ENCODE measurements at regions not wholly inside any gene's neighbourhood (a gene's known extent, or its start where the extent isn't known, plus 50 kb on each side); places are given as distances from the start of the nearest gene placed in this dataset.
A peak's percentile ranks its signal among the peaks of the same experiment; 100 is the strongest.

- Histone ChIP-seq H3K27me3 (no peaks in the 10 kb centered on the region), H3K4me3 (no peak overlapping the region), H3K36me3 (replicated peaks in 1 of 2; ENCODE audit: insufficient read depth in 1 of 2, low read depth in 2 of 2) (no peaks in the 10 kb centered on the region), H3K4me1 (no peaks in the 10 kb centered on the region), H3K9me3 (peaks cover 0 to 18% (median 0%) of the 10 kb centered on the region in 3 donors), H3K27ac (no peak overlapping the region)
- ATAC-seq, result no peak
- TF ChIP-seq POLR2A (IDR thresholded peaks at IDR 0.05), result no peak
- no peak for TF ChIP-seq CTCF (IDR thresholded peaks at IDR 0.05)
- 80 to 91% methylated on average over 4 to 5 of the region's 5 CpGs for WGBS, 2 donors
- intact Hi-C loops (cut with DNase I), result no loop called here
- DNase-seq, result no peak
Observed at GRCh38 chr20:39347626-39348025, 385.5 kb downstream of the DHX35 start.

DNA sequence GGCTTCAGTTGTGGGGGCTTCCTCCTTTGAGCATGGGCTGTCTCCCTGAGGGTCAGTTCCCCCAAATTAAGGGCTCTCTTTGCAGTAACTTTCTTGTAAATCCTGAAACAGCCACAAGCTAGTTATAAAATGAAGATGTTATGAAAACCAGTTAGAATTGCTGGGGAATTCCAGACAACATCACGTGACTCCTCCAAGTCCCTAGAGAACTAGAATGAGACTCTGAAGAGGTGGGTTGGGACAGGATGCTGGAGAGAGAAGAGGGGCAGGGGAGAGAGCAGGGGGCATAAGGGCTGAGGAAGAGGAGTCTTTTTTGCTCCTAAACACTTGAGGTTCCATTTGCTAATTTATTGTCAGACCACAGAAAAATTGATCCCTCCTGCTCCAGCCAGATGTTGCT lies 380.3 kb downstream of the DHX35 start:
- DNase-seq, result no peak
- intact Hi-C loops (cut with DNase I), result no loop called here
- Histone ChIP-seq H3K4me3 (no peak overlapping the region), H3K27ac (no peak overlapping the region), H3K36me3 (replicated peaks in 1 of 2; ENCODE audit: insufficient read depth in 1 of 2, low read depth in 2 of 2) (no peaks in the 10 kb centered on the region), H3K4me1 (no peaks in the 10 kb centered on the region), H3K9me3 (no peaks in the 10 kb centered on the region), H3K27me3 (no peaks in the 10 kb centered on the region)
- no peak for TF ChIP-seq POLR2A (IDR thresholded peaks at IDR 0.05)
- TF ChIP-seq CTCF (IDR thresholded peaks at IDR 0.05), result no peak
- ATAC-seq, result no peak
- WGBS, 2 donors, result 64 to 68% methylated on average over 1 of the region's 1 CpG

GRCh38 chr20:39338469-39339376 lies 376.6 kb downstream of the DHX35 start:
- Histone ChIP-seq H3K27me3 (no peaks in the 10 kb centered on the region), H3K36me3 (replicated peaks in 1 of 2; ENCODE audit: insufficient read depth in 1 of 2, low read depth in 2 of 2) (no peaks in the 10 kb centered on the region), H3K27ac (no peak overlapping the region), H3K4me3 (no peak overlapping the region), H3K4me1 (no peaks in the 10 kb centered on the region), H3K9me3 (no peaks in the 10 kb centered on the region)
- 51 to 68% methylated on average over 6 of the region's 6 CpGs for WGBS, 2 donors
- intact Hi-C loops (cut with DNase I), result no loop called here
- DNase-seq (peak in 1 of 4 donors; percentile 11), ATAC-seq (no peak)
- TF ChIP-seq POLR2A (IDR thresholded peaks at IDR 0.05) (no peak), CTCF (IDR thresholded peaks at IDR 0.05) (no peak)

DNA sequence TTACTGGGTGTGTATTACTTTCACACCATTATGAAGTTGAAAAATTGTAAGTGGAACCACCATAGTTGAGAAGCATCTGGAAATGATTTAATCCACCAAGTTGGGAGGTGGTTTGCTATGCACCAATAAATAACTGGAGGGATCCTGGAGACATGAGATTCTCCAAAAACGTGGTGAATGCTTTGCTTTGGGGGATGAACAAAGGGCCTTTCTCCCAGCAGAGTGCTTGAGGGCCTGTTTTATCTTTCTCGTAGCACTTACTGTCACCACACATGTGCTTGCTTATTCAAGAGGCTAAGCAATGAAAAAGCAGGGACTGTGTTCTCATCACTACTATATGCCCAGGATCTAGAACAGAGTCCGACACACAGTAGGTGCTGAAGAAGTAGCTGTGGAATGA lies 371.1 kb downstream of the DHX35 start:
- TF ChIP-seq CTCF (IDR thresholded peaks at IDR 0.05) (no peak), POLR2A (IDR thresholded peaks at IDR 0.05) (no peak)
- Histone ChIP-seq H3K27me3 (no peaks in the 10 kb centered on the region), H3K27ac (no peak overlapping the region), H3K4me1 (no peaks in the 10 kb centered on the region), H3K36me3 (replicated peaks in 1 of 2; ENCODE audit: insufficient read depth in 1 of 2, low read depth in 2 of 2) (no peaks in the 10 kb centered on the region), H3K4me3 (no peak overlapping the region), H3K9me3 (no peaks in the 10 kb centered on the region)
- ATAC-seq (no peak), DNase-seq (no peak)
- intact Hi-C loops (cut with DNase I), result no loop called here
- WGBS, 2 donors, result 41 to 45% methylated on average over 3 of the region's 3 CpGs

- Histone ChIP-seq H3K9me3 (no peaks in the 10 kb centered on the region), H3K4me3 (no peak overlapping the region), H3K27ac (no peak overlapping the region), H3K4me1 (no peaks in the 10 kb centered on the region), H3K36me3 (replicated peaks in 1 of 2; ENCODE audit: insufficient read depth in 1 of 2, low read depth in 2 of 2) (no peaks in the 10 kb centered on the region), H3K27me3 (no peaks in the 10 kb centered on the region)
- no peak for DNase-seq
- no peak for ATAC-seq
- 56 to 63% methylated on average over 4 of the region's 4 CpGs for WGBS, 2 donors
- intact Hi-C loops (cut with DNase I), result no loop called here
- TF ChIP-seq CTCF (IDR thresholded peaks at IDR 0.05) (no peak), POLR2A (IDR thresholded peaks at IDR 0.05) (no peak)
Observed at GRCh38 chr20:39328347-39328746, 366.2 kb downstream of the DHX35 start.

Data from body of pancreas (tissue), 4 donors.